PC-9 (cell line): ENCODE measurements at regions not wholly inside any gene's neighbourhood (a gene's known extent, or its start where the extent isn't known, plus 50 kb on each side); places are given as distances from the start of the nearest gene placed in this dataset.

Experiments
- EZH2 ChIP-seq: fragments of 200-600 bp; sonication (generic); IDR thresholded peaks from 2 replicates; pipeline ENCODE4 v1.8.0; 2017; ENCODE audit warnings: antibody characterized with exemption, low read depth
- TF ChIP-seq, protein P1 (sequence below): fragments of 200-600 bp; sonication (generic); conservative IDR thresholded peaks from 2 replicates; pipeline ENCODE4 v1.6.1; 2017; ENCODE audit warnings: mixed run types, antibody characterized with exemption, mild to moderate bottlenecking, moderate library complexity

DNA sequence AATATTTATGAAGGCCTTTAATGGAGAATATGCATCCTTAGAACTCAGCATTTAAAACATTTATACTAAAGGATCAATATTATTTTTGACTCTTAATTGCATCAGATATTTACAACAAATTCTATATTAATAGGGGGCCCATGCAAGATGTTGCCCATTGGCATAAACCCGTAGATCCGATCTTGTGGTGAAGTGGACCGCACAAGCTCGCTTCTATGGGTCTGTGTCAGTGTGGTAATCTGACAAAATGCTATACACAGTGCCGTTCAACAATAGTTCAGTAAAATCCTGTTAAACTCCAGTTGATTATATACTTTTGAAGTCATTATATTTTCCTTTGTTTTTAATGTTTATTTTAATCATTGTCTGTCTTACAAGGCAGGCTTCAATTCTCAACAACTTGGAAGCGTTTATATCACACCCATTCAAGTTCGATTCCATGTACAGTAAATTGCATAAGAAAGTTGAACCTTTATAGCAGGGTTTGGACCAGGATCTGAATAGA lies 809.2 kb downstream of the USP25 start:
- TF ChIP-seq, protein P1, sequence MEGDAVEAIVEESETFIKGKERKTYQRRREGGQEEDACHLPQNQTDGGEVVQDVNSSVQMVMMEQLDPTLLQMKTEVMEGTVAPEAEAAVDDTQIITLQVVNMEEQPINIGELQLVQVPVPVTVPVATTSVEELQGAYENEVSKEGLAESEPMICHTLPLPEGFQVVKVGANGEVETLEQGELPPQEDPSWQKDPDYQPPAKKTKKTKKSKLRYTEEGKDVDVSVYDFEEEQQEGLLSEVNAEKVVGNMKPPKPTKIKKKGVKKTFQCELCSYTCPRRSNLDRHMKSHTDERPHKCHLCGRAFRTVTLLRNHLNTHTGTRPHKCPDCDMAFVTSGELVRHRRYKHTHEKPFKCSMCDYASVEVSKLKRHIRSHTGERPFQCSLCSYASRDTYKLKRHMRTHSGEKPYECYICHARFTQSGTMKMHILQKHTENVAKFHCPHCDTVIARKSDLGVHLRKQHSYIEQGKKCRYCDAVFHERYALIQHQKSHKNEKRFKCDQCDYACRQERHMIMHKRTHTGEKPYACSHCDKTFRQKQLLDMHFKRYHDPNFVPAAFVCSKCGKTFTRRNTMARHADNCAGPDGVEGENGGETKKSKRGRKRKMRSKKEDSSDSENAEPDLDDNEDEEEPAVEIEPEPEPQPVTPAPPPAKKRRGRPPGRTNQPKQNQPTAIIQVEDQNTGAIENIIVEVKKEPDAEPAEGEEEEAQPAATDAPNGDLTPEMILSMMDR: no peak
- no peak for TF ChIP-seq EZH2
